HPDE6-E6E7 (cell line): ENCODE measurements at regions not wholly inside any gene's neighbourhood (a gene's known extent, or its start where the extent isn't known, plus 50 kb on each side); places are given as distances from the start of the nearest gene placed in this dataset.
"Not testable (repeated sequence)": the region's sequence is repeated elsewhere in the genome, so short reads cannot be mapped to it uniquely, and the experiment has no call there.

Source experiments
- DNase-seq: peaks from one replicate; pipeline ENCODE4 v3.0.0; 2011; ENCODE audit warnings: missing footprints; ENCODE audit errors: extremely low spot score

DNA sequence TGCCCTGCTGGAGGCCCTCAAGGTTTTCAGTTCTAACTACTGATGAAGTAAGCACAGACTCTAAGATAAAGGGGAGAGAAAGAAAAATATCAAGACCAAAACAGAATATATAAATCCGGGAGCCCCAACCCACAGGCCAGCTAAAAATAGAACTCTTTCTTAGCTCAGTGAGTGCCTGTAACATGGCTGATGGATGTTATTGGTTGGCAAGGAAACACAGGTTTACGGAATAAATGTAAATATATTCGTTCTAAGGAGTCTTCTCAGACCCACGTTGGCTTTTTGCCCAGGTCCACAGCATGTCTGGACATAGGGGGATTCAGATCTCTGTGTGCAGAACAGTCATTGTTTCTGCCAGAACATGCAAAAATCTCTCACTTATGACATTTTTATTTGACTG is 139.0 kb upstream of the SERPINE2 start:
- DNase-seq: peak; percentile 15

GRCh38 chr2:224175538-224175937 is 136.5 kb upstream of the SERPINE2 start:
- DNase-seq: no peak

DNA sequence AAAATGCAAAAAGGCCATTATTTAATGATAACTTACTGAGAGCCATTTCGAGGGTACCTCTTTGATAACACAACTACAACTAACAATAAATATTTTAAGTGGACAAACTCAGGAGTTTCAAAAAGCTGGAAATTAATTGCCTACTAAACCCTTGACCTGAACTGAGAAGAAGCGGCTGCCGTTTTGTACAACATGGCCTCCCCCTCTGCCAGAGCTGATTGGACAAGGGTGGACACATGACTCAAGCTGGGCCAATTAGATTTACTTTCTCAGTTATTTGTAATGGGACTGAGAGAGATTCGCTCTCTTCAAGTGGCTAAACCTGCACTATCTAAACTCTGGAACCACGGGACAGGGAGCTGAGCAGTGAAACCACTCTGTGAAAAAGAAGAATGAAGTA is 135.9 kb upstream of the SERPINE2 start:
- no peak for DNase-seq

GRCh38 chr2:224174521-224174920 is 135.4 kb upstream of the SERPINE2 start:
- no peak for DNase-seq

DNA sequence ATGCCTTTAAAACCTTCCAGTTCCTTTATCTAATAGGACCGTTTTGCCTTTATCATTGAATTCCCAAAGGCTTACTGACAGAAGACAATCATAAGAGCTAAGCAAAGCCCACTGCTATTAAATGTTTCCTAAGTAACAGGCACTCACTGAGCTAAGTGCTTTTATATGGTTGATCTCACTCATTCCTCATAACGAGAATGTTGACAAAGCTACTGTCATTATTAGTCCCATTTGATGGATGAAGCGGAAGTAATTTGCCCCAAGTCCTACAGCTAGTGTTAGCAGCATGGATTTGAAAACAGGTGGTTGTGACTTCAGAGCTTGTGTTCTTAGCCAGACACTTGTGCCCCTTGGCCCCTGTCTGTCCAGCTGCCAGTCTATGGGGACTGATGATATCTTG is 134.8 kb upstream of the SERPINE2 start:
- no peak for DNase-seq

GRCh38 chr2:224173210-224173609 is 134.1 kb upstream of the SERPINE2 start:
- DNase-seq: no peak

DNA sequence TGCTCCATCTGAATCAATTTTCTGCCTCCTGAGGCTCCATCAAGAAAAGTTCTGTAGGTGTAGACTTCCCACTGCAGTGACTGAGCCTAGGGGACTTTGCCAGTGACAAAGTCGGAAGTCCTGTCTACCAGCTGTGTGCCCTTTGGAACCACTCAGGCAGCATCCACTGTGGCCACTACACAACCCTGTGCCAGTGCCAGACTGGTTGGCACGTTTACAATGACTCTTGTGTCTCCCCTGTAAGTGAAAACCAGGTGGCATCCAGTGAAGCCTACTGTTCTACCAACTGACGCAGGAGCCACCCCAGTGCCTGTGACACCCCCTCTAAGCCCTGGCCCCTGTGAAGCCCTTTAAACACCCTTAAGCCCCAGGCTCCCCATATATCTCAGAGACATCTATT is 132.1 kb upstream of the SERPINE2 start:
- no peak for DNase-seq

DNA sequence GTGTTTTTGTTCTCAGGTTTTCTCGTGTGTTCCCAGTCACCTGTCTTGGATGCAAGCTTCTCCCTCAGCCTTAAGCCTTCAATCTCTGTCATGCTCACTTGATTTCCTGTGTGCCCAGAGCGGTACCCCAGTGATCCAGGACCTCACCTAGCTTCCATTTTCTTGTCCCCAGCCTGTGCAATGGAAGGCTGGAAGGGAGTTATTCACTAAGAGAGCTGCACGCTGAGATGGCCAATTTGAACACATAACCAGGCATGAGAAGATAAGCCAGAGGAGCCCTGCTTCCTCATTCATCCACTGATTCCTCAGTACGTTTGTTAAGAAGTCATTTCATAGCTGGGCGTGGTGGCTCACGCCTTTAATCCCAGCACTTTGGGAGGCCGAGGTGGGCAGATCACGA is 130.8 kb upstream of the SERPINE2 start:
- DNase-seq: no peak

DNA sequence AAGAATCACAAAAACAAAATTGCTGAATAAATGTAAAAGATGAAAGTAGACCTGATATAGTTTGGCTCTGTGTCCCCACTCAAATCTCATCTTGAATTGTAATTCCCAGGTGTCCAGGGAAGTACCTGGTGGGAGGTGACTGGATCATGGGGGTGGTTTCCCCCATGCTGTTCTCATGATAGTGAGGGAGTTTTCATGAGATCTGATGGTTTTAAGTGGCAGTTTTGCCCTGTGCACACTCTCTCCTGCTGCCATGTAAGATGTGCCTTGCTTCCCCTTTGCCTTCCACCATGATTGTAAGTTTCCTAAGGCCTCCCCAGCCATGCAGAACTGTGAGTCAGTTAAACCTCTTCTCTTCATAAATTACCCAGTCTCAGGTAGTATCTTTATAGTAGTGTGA is 128.7 kb upstream of the SERPINE2 start:
- DNase-seq: not testable (repeated sequence)

GRCh38 chr2:224166654-224167053 is 127.6 kb upstream of the SERPINE2 start:
- DNase-seq: no peak

- no peak for DNase-seq
Observed at GRCh38 chr2:224165901-224166319, 126.8 kb upstream of the SERPINE2 start.

GRCh38 chr2:224163566-224164307 is 124.7 kb upstream of the SERPINE2 start:
- peak; percentile 27 for DNase-seq

DNA sequence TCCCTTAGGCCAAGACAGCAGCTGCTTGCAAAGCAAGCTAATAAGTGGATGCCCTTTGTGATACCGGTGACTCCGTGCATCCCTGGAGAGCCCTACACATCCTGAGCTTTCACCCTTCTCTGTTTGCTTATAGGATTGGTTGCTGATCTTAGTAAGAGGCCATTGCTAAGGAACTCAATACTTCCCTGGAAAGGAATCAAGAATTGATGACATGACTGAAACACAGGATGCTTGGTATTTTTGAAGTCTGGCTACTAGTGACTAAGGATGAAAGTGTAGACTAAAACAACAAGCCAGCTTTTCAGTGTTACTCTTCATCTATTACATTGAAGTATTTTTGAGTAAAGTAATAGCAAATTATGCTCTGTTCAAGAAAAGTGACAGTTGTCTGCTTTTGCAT is 123.0 kb upstream of the SERPINE2 start:
- DNase-seq: no peak

DNA sequence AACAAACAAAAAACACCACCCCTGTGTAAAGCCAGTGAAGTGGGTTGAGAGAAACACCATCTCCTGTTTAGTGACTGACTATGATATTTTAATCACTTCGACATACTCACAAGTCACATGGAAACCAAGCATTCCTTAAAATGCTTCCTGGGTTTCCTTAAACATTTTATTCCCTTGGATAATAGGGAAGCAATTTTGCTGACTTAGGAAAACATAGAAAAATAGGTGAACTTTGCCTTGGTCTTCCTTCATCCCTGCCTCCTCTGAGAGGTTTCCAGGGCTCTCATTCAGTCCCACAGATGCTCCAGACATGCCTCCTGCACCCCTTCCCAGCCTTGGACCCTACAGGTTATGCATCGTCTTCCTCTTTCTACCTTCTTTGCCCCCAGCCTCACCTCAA is 122.6 kb upstream of the SERPINE2 start:
- DNase-seq: no peak

GRCh38 chr2:224160917-224161316 is 121.8 kb upstream of the SERPINE2 start:
- no peak for DNase-seq

DNA sequence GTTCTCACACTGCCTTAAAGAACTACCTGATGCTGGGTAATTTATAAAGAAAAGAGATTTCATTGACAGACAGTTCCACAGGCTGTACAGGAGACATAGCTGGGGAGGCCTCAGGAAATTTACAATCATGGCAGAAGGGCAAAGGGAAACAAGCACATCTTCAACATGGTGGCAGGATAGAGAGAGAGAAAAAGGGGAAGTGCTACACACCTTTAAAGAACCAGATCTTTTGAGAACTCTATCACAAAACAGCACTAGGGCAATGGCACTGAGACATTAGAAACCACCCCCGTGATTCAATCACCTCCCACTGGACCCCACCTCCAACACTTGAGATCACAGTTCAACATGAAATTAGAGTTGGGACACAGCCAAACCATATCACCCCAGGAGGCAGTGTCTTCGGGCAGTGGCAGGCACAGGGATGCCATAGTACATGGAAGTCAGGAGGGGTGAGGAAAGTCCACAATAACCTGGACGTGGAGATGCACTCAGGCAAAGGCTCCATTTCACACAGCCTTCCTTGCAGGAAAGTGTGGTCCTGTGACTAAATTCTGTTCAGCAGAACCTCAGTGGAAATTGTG is 120.4 kb upstream of the SERPINE2 start:
- no peak for DNase-seq

DNA sequence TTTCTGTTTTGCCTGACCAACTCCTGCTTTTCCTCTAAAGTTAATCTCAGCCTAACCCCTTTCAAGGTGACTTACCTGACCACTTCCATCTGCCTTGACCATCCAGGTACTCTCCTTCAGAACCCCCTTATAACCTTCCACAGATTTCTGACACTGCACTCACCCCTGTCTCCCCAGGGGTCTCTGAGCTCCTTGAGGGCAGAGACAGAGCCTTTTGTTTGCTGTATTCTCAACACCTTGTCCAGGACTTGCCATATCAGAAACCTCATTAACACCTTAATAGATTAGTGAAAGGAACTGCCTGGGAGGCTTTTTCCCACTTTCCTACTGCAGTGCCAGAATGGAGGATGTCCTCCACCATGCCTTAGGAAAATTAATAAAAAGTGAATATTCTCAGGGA is 119.7 kb upstream of the SERPINE2 start:
- DNase-seq: no peak

GRCh38 chr2:224158061-224158460 is 119.0 kb upstream of the SERPINE2 start:
- DNase-seq: no peak

DNA sequence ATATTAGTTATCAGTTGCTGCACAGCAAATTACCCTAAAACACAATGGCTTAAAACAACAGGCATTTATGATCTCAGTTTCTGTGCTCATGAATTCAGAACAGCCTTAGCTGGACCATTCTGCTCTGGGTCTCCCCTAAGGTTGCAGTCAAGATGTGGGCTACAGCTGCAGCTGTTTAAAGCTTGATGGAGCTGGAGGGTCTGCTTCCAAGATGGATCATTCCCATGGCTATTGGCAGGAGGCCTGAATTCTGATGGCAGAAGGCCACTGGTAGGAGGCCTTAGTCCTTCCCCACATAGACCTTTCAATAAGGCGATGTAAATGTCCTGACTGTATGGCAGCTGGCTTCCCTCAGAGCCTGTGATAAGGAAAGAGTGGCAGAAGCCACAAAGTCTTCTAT is 118.6 kb upstream of the SERPINE2 start:
- no peak for DNase-seq

DNA sequence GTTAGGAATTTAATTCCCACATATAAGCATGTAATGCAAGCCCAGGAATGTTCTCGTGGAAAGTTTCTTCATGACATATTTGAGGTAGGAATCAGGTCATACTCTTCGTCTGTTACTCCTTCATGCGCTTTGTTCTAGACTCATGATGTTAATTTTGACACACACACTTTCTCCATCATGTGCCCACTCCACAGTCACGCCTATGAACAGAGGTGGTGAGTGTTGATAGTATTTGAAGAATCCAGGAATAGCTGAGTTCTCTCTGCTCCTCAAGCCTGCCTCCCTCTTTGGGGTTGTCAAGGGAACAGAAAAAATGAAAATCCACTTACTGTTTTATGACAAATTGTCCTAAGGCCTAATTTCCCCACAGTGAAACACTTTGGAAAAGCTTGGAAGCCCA is 117.3 kb upstream of the SERPINE2 start:
- DNase-seq: no peak

DNA sequence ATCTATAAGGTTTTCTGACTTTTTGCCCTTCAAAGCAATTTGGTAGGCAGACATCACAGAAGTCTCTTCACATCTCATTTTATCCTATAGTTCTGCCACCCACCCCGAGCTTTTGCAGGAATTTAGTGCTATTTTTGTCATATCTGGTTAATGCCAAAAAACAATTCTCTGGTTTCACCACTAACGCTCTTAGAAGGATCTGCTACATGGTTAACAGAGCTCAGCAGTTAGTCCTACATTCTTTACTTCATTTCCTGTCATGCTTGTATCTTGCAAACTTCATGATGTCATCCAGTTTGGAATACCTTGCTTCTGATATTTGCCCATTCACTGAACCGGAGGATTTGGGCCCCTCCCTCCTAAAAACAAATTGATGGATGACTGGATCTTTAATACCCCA is 116.8 kb upstream of the SERPINE2 start:
- DNase-seq: no peak

DNA sequence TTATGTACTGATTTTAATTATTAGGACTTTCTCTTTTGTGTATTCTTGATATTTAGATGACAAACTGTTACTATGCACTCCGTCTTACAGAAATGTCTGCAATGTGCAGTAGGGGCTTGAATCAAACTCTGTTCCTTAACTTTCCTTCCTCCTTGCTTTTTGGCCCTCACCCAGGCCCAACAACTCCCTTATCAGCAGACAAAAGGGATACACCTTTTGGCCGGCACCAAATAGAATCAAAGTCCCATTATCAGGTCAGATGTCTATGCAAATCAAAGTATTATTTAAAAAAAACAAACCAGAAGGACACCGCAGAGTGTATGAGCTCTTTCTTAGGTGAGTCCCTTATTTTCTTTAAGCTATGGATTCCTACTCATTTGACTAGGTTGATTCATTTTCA is 116.3 kb upstream of the SERPINE2 start:
- no peak for DNase-seq

- DNase-seq: no peak
Observed at GRCh38 chr2:224151680-224152310, 112.7 kb upstream of the SERPINE2 start.
